ENCODE measurements at regions not wholly inside any gene's neighbourhood (a gene's known extent, or its start where the extent isn't known, plus 50 kb on each side); places are given as distances from the start of the nearest gene placed in this dataset.
"Not testable (repeated sequence)": the region's sequence is repeated elsewhere in the genome, so short reads cannot be mapped to it uniquely, and the experiment has no call there.

DNA sequence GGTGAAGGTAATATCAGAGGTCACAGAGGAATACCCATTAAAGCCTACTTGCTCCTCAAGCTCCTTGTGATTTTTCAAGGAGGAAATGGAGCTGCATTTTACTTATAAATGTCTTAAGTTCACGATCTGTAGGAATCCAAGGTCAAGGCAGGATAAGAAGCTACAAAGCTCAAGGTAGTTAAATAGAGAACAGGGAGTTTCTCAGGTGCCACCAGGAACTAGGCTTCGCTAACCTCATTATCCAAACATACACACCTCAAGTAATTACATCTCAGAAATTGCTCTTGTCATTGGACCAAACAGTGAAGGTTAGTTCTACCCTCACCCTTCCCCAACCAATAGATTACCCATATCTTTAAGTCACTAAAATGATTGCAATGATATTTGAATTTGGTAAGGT, 317.4 kb upstream of the HNRNPA3 start:
- TF ChIP-seq, protein P1, sequence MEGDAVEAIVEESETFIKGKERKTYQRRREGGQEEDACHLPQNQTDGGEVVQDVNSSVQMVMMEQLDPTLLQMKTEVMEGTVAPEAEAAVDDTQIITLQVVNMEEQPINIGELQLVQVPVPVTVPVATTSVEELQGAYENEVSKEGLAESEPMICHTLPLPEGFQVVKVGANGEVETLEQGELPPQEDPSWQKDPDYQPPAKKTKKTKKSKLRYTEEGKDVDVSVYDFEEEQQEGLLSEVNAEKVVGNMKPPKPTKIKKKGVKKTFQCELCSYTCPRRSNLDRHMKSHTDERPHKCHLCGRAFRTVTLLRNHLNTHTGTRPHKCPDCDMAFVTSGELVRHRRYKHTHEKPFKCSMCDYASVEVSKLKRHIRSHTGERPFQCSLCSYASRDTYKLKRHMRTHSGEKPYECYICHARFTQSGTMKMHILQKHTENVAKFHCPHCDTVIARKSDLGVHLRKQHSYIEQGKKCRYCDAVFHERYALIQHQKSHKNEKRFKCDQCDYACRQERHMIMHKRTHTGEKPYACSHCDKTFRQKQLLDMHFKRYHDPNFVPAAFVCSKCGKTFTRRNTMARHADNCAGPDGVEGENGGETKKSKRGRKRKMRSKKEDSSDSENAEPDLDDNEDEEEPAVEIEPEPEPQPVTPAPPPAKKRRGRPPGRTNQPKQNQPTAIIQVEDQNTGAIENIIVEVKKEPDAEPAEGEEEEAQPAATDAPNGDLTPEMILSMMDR (IDR thresholded peaks at IDR 0.05) = no peak
- ATAC-seq (no peak), DNase-seq (no peak), FAIRE-seq (no peak)
- intact Hi-C loops (cut with DNase I) = no loop called here
- Histone ChIP-seq H3K27me3 (no peaks in the 10 kb centered on the region), H3K27ac (no peak overlapping the region), H3K4me1 (no peaks in the 10 kb centered on the region), H3K9me3 (no peaks in the 10 kb centered on the region), H3K4me3 (no peak overlapping the region), H3K36me3 (no peaks in the 10 kb centered on the region)
- WGBS, 2 donors = 59 to 62% methylated on average over 2 of the region's 2 CpGs

DNA sequence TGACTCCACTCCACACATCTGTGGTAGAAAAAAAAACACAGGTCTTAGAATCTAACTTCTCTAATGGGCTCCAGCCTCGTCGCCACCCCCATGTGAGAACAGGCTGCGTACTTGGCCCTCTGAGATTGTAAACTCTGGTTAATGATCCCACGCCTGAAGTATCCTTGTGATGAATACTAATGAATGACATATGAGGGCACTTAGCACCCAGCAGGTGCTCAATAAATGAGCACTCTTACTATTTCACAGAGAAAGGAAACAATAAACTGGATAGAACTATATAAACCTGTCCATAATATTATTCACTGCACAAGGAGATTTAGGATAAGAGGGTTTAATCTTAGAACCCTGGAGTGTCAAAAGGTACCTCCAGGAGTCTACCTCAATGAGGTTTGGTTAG, 310.1 kb upstream of the HNRNPA3 start:
- intact Hi-C loops (cut with DNase I) = no loop called here
- FAIRE-seq (no peak), DNase-seq (no peak), ATAC-seq (no peak)
- no peaks in the 10 kb centered on the region for H3K9me3 ChIP-seq
- H3K27me3 ChIP-seq = no peaks in the 10 kb centered on the region
- H3K27ac ChIP-seq = no peak overlapping the region
- TF ChIP-seq, protein P1 (IDR thresholded peaks at IDR 0.05) = no peak
- H3K36me3 ChIP-seq = no peaks in the 10 kb centered on the region
- H3K4me3 ChIP-seq = no peak overlapping the region
- H3K4me1 ChIP-seq = no peaks in the 10 kb centered on the region
- 44 to 52% methylated on average over 4 of the region's 4 CpGs for WGBS, 2 donors

DNA sequence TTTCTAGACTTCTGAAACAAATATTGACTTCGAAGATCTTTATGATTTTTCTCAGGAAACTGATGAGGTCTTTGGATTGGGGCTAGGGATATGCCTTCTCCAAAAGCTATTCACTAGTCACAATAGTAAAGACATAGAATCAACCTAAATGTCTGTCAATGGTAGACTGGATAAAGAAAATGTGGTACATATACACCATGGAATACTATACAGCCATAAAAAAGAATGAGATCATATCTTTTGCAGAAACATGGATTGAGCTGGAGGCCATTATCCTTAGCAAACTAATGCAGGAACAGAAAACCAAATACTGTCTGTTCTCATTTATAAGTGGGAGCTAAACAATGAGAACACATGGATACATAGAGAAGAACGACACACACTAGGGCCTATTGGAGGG, 308.5 kb upstream of the HNRNPA3 start:
- H3K27me3 ChIP-seq; H3K9me3 ChIP-seq; DNase-seq; FAIRE-seq; H3K27ac ChIP-seq; H3K4me3 ChIP-seq; H3K36me3 ChIP-seq; intact Hi-C loops (cut with DNase I); H3K4me1 ChIP-seq; ATAC-seq: not testable (repeated sequence)
- WGBS, 2 donors = 67 to 90% methylated on average over 2 of the region's 2 CpGs

DNA sequence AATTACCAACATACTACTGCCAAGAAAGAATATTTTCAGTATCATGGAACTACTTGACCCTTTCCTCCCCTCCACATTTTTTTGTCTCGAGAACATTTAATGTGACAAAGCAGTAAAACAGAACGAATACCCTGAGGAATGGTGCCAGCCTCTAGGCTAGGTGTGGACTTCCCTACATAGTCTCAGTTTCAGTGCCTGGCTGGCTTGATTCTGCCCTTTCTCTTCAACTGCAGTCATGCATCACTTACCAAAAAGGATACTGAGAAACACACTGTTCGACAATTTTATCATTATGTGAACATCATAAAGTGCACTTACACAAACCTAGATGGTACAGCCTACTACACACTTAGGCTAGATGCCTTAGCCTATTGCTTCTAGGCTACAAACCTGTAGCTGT, 305.3 kb upstream of the HNRNPA3 start:
- TF ChIP-seq, protein P1 (IDR thresholded peaks at IDR 0.05) = no peak
- no peak overlapping the region for H3K27ac ChIP-seq
- intact Hi-C loops (cut with DNase I) = no loop called here
- no peaks in the 10 kb centered on the region for H3K9me3 ChIP-seq
- H3K27me3 ChIP-seq = no peaks in the 10 kb centered on the region
- 38 to 41% methylated on average over 3 of the region's 3 CpGs for WGBS, 2 donors
- no peak for DNase-seq
- no peak for FAIRE-seq
- H3K4me1 ChIP-seq = no peaks in the 10 kb centered on the region
- no peak for ATAC-seq
- no peak overlapping the region for H3K4me3 ChIP-seq
- H3K36me3 ChIP-seq = no peaks in the 10 kb centered on the region

DNA sequence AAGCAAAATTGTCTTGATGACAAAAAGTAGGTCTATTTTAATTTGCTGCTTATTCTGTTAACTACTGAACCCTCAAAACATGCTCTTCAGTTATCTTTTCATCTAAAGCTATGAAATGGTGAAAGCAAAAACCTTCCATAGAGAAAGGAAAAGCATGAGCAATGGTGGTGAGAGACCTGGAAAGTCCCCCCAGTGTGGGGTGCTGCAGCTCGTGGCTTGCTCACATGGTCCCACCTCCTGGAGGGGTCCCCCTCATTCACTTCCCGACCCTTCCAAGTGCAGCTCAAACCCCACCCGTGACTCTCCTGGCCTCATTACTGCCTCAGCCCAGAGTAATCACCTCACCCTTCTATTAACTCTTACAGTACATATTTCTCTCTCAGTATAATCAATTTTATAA, 301.8 kb upstream of the HNRNPA3 start:
- intact Hi-C loops (cut with DNase I) = no loop called here
- TF ChIP-seq, protein P1 (IDR thresholded peaks at IDR 0.05) = no peak
- FAIRE-seq (no peak), DNase-seq (no peak), ATAC-seq (no peak)
- Histone ChIP-seq H3K27me3 (no peaks in the 10 kb centered on the region), H3K27ac (no peak overlapping the region), H3K36me3 (no peaks in the 10 kb centered on the region), H3K4me3 (no peak overlapping the region), H3K4me1 (no peaks in the 10 kb centered on the region), H3K9me3 (no peaks in the 10 kb centered on the region)
- 19 to 26% methylated on average over 3 of the region's 3 CpGs for WGBS, 2 donors

DNA sequence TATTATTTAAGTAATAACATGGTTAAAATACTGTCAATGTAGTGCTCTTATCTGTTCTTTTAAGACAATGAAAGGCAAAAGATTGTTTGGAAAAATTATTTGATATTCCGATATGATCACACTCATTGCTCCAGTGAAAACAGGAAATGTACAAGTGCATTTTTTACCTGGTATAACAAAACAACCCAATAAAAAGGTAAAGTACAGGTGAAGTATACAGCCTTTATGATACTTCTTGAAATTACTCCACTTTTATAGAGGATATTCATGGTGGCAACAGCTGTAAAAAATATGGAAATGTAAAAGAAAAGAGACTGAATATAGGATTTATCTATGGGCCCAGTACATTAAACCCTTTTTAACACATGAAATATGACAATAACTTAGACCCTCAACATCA, 298.6 kb upstream of the HNRNPA3 start:
- ATAC-seq (no peak), DNase-seq (no peak), FAIRE-seq (no peak)
- no peak overlapping the region for H3K27ac ChIP-seq
- TF ChIP-seq, protein P1 (IDR thresholded peaks at IDR 0.05) = no peak
- WGBS, 2 donors = 78 to 88% methylated on average over 1 of the region's 1 CpG
- no peaks in the 10 kb centered on the region for H3K36me3 ChIP-seq
- no peak overlapping the region for H3K4me3 ChIP-seq
- no peaks in the 10 kb centered on the region for H3K4me1 ChIP-seq
- intact Hi-C loops (cut with DNase I) = no loop called here
- no peaks in the 10 kb centered on the region for H3K9me3 ChIP-seq
- no peaks in the 10 kb centered on the region for H3K27me3 ChIP-seq

Data from pancreas (tissue), 10 donors.